ENCODE measurements at regions not wholly inside any gene's neighbourhood (a gene's known extent, or its start where the extent isn't known, plus 50 kb on each side); places are given as distances from the start of the nearest gene placed in this dataset.

- TF ChIP-seq EZH2 (IDR thresholded peaks at IDR 0.05; ENCODE audit: low read length, missing control alignments), result no peak
- Histone ChIP-seq H3K79me2 (ENCODE audit: control insufficient read depth, insufficient read depth, low read length) (no peaks in the 10 kb centered on the region), H3K9ac (ENCODE audit: insufficient read depth, low read length) (no peak overlapping the region), H3K36me3 (ENCODE audit: control insufficient read depth, insufficient read depth, low read length) (no peaks in the 10 kb centered on the region), H2AFZ (ENCODE audit: low read length) (no peak overlapping the region), H3K9me3 (ENCODE audit: control insufficient read depth, insufficient read depth, low read depth, low read length) (no peaks in the 10 kb centered on the region), H3K4me1 (ENCODE audit: control insufficient read depth, extremely low read depth, insufficient read depth, low read length) (no peaks in the 10 kb centered on the region), H3K27me3 (ENCODE audit: control insufficient read depth, insufficient read depth, low read length) (no peaks in the 10 kb centered on the region), H3K4me3 (replicated peaks in 1 of 4; ENCODE audit: control extremely low read depth in 1 of 4, insufficient read depth in 1 of 4, low read depth in 3 of 4, low read length in 4 of 4) (no peak overlapping the region), H3K27ac (ENCODE audit: insufficient read depth, low read length) (no peak overlapping the region), H3K4me2 (ENCODE audit: extremely low read depth, insufficient read depth, low read length) (no peak overlapping the region), H4K20me1 (ENCODE audit: control insufficient read depth, extremely low read depth, insufficient read depth, low read length) (no peaks in the 10 kb centered on the region)
- no peak for DNase-seq (ENCODE audit: low read depth in 2 of 2)
Observed at GRCh38 chr3:36232797-36233489, 147.4 kb upstream of the STAC start.

GRCh38 chr3:36244728-36245127 lies 135.6 kb upstream of the STAC start:
- Histone ChIP-seq H3K9me3 (ENCODE audit: control insufficient read depth, insufficient read depth, low read depth, low read length) (no peaks in the 10 kb centered on the region), H3K4me2 (ENCODE audit: extremely low read depth, insufficient read depth, low read length) (no peak overlapping the region), H3K36me3 (ENCODE audit: control insufficient read depth, insufficient read depth, low read length) (no peaks in the 10 kb centered on the region), H3K4me3 (replicated peaks in 1 of 4; ENCODE audit: control extremely low read depth in 1 of 4, insufficient read depth in 1 of 4, low read depth in 3 of 4, low read length in 4 of 4) (no peak overlapping the region), H2AFZ (ENCODE audit: low read length) (no peak overlapping the region), H3K27ac (ENCODE audit: insufficient read depth, low read length) (no peak overlapping the region), H3K79me2 (ENCODE audit: control insufficient read depth, insufficient read depth, low read length) (no peaks in the 10 kb centered on the region), H4K20me1 (ENCODE audit: control insufficient read depth, extremely low read depth, insufficient read depth, low read length) (no peaks in the 10 kb centered on the region), H3K27me3 (ENCODE audit: control insufficient read depth, insufficient read depth, low read length) (no peaks in the 10 kb centered on the region), H3K4me1 (ENCODE audit: control insufficient read depth, extremely low read depth, insufficient read depth, low read length) (no peaks in the 10 kb centered on the region), H3K9ac (ENCODE audit: insufficient read depth, low read length) (no peak overlapping the region)
- peak in 1 of 2 donors; percentile 74 for DNase-seq (ENCODE audit: low read depth in 2 of 2)
- TF ChIP-seq EZH2 (IDR thresholded peaks at IDR 0.05; ENCODE audit: low read length, missing control alignments) (no peak), CTCF (conservative IDR thresholded peaks at IDR 0.05 in 1 of 2, IDR thresholded peaks at IDR 0.05 in 1 of 2; ENCODE audit: low read depth in 1 of 2, low read length in 2 of 2) (no peak)

- Histone ChIP-seq H2AFZ (ENCODE audit: low read length) (no peak overlapping the region), H4K20me1 (ENCODE audit: control insufficient read depth, extremely low read depth, insufficient read depth, low read length) (no peaks in the 10 kb centered on the region), H3K27me3 (ENCODE audit: control insufficient read depth, insufficient read depth, low read length) (no peaks in the 10 kb centered on the region), H3K4me3 (replicated peaks in 1 of 4; ENCODE audit: control extremely low read depth in 1 of 4, insufficient read depth in 1 of 4, low read depth in 3 of 4, low read length in 4 of 4) (no peak overlapping the region), H3K79me2 (ENCODE audit: control insufficient read depth, insufficient read depth, low read length) (no peaks in the 10 kb centered on the region), H3K27ac (ENCODE audit: insufficient read depth, low read length) (no peak overlapping the region), H3K4me2 (ENCODE audit: extremely low read depth, insufficient read depth, low read length) (no peak overlapping the region), H3K9ac (ENCODE audit: insufficient read depth, low read length) (no peak overlapping the region), H3K9me3 (ENCODE audit: control insufficient read depth, insufficient read depth, low read depth, low read length) (no peaks in the 10 kb centered on the region), H3K36me3 (ENCODE audit: control insufficient read depth, insufficient read depth, low read length) (no peaks in the 10 kb centered on the region), H3K4me1 (ENCODE audit: control insufficient read depth, extremely low read depth, insufficient read depth, low read length) (no peaks in the 10 kb centered on the region)
- TF ChIP-seq EZH2 (IDR thresholded peaks at IDR 0.05; ENCODE audit: low read length, missing control alignments) (no peak), CTCF (conservative IDR thresholded peaks at IDR 0.05 in 1 of 2, IDR thresholded peaks at IDR 0.05 in 1 of 2; ENCODE audit: low read depth in 1 of 2, low read length in 2 of 2) (no peak)
- no peak for DNase-seq (ENCODE audit: low read depth in 2 of 2)
Observed at GRCh38 chr3:36248374-36248773, 131.9 kb upstream of the STAC start.
